RWPE2 (cell line): ENCODE measurements at regions not wholly inside any gene's neighbourhood (a gene's known extent, or its start where the extent isn't known, plus 50 kb on each side); places are given as distances from the start of the nearest gene placed in this dataset.

Experiments
- ATAC-seq: fragments of 200-7000 bp; cut with Tn5 transposase; 3 replicates; pipeline ENCODE4 v1.9.1; 2021; ENCODE audit warnings: low read depth
- DNase-seq: peaks from one replicate; pipeline ENCODE4 v3.0.0-alpha.2; 2020; ENCODE audit warnings: low spot score
- H3K27ac ChIP-seq: fragments of 450-650 bp; 2 replicates; pipeline ENCODE4 v1.5.1; 2017; ENCODE audit warnings: mild to moderate bottlenecking; ENCODE audit not compliant: poor library complexity, severe bottlenecking
- H3K27me3 ChIP-seq: fragments of 250-450 bp; sonication (Bioruptor Pico); 2 replicates; pipeline ENCODE4 v1.5.1; 2021; ENCODE audit warnings: mild to moderate bottlenecking, moderate library complexity; ENCODE audit not compliant: insufficient read depth, poor library complexity, severe bottlenecking
- H3K36me3 ChIP-seq: fragments of 250-450 bp; sonication (Bioruptor Pico); 2 replicates; pipeline ENCODE4 v1.5.1; 2020; ENCODE audit warnings: low read depth, mild to moderate bottlenecking, moderate library complexity
- H3K4me1 ChIP-seq: fragments of 250-450 bp; sonication (Bioruptor Pico); 2 replicates; pipeline ENCODE4 v1.5.1; 2021; ENCODE audit warnings: mild to moderate bottlenecking, moderate library complexity; ENCODE audit not compliant: insufficient read depth, poor library complexity, severe bottlenecking
- H3K4me3 ChIP-seq: fragments of 250-450 bp; sonication (Bioruptor Pico); 2 replicates; pipeline ENCODE4 v1.5.1; 2021; ENCODE audit warnings: mild to moderate bottlenecking, moderate library complexity; ENCODE audit not compliant: severe bottlenecking
- H3K9me3 ChIP-seq: fragments of 250-450 bp; sonication (Bioruptor Pico); 2 replicates; pipeline ENCODE4 v1.5.1; 2021; ENCODE audit warnings: mild to moderate bottlenecking, moderate library complexity; ENCODE audit not compliant: severe bottlenecking
- CTCF ChIP-seq: fragments of 450-650 bp; IDR thresholded peaks from one replicate; pipeline ENCODE4 v1.5.1; 2017; ENCODE audit warnings: mild to moderate bottlenecking, moderate library complexity; ENCODE audit not compliant: poor library complexity, severe bottlenecking

- Histone ChIP-seq H3K27me3 (no peaks in the 10 kb centered on the region), H3K9me3 (no peaks in the 10 kb centered on the region), H3K36me3 (no peaks in the 10 kb centered on the region), H3K27ac (no peak overlapping the region), H3K4me1 (no peaks in the 10 kb centered on the region), H3K4me3 (no peak overlapping the region)
- no peak for ATAC-seq
- DNase-seq = no peak
- TF ChIP-seq CTCF = no peak
Measured at GRCh38 chr10:61545170-61545569, 92.0 kb upstream of the TMEM26 start.

DNA sequence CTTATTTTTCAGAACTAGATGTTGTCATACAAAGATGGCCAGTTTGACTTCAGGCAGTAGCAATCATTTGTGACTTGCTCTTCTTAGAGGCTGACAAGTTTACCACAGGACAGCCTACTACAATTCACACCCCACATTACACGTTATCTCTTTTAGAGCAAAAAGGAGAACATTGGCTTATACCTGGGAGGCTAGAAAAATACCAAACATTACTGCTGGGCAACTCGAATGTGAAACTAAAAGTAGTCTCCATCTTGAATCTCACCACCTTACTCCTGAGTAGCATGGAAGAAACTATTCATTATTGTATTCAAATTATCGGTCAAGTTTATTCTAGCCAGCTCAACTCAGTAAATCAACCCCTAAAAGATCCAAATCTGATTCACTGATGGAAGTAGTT is 90.7 kb upstream of the TMEM26 start:
- H3K27me3 ChIP-seq = no peaks in the 10 kb centered on the region
- H3K4me1 ChIP-seq = no peaks in the 10 kb centered on the region
- TF ChIP-seq CTCF = no peak
- no peaks in the 10 kb centered on the region for H3K9me3 ChIP-seq
- DNase-seq = no peak
- no peak for ATAC-seq
- H3K4me3 ChIP-seq = no peak overlapping the region
- no peak overlapping the region for H3K27ac ChIP-seq
- H3K36me3 ChIP-seq = no peaks in the 10 kb centered on the region

DNA sequence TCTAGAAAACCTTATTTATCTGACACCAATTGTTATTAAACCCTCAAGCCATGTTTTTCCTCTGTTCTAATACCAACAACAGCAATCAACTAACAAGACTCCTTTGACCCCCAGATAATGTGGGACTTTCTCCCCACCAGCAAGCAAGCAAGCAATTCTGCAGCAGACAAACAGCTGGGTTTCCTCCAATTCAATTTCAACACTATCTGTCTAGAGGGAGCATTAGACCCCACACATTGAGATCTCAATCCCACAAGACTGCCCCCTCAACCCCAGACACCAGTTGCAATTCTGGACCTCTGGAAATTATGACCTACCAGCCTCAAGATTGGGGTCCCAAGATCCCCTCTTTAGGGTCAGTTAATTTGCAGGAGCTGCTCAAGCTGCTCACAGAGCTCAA is 89.4 kb upstream of the TMEM26 start:
- no peaks in the 10 kb centered on the region for H3K9me3 ChIP-seq
- no peak for ATAC-seq
- no peak for TF ChIP-seq CTCF

DNA sequence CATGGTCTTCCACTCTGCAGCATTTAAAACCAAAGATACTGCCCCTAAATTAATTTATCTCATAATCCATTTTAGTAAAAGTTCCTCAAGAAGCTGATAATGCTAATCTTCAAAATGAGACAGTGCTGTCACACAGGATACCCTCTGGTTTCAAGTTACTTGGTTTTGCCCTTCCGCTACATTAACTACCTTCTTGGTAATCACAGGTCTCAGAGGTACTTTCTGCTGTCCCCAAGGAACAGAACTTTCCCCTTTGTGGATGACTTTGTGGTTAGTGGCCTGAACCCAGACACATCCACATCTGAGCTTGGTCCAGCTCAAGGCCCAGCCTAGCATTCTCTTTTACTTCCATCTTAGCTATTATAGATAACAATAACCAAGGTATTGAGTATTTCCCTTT is 88.8 kb upstream of the TMEM26 start:
- Histone ChIP-seq H3K4me1 (no peaks in the 10 kb centered on the region), H3K27ac (no peak overlapping the region), H3K27me3 (no peaks in the 10 kb centered on the region), H3K4me3 (no peak overlapping the region), H3K9me3 (no peaks in the 10 kb centered on the region), H3K36me3 (no peaks in the 10 kb centered on the region)
- ATAC-seq (no peak), DNase-seq (no peak)
- TF ChIP-seq CTCF = no peak

More for the DNA sequence above, 89.4 kb upstream of the TMEM26 start:
- no peak for DNase-seq
- Histone ChIP-seq H3K36me3 (no peaks in the 10 kb centered on the region), H3K27me3 (no peaks in the 10 kb centered on the region), H3K27ac (no peak overlapping the region), H3K4me1 (no peaks in the 10 kb centered on the region), H3K4me3 (no peak overlapping the region)

DNA sequence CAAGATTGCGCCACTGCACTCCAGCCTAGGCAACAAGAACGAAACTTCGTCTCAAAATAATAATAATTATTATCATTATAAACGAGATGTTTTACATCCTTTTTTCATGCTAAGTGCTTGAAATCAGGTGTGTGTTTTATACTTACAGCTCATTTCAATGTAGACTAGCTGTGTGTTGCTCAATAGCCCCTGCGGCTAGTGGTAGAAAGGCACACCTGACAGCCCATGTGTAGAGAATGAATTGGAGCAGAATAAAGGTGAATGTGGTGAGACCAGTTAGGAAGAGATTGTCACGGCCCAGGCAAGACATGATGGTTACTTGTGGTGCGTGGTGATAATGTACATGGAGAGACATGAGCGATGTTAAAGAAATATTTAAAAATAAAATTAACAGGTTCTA is 86.7 kb upstream of the TMEM26 start:
- ATAC-seq (no peak), DNase-seq (no peak)
- TF ChIP-seq CTCF = no peak
- Histone ChIP-seq H3K27ac (no peak overlapping the region), H3K4me3 (no peak overlapping the region), H3K4me1 (no peaks in the 10 kb centered on the region), H3K9me3 (no peaks in the 10 kb centered on the region), H3K27me3 (no peaks in the 10 kb centered on the region), H3K36me3 (no peaks in the 10 kb centered on the region)
